ENCODE measurements at regions not wholly inside any gene's neighbourhood (a gene's known extent, or its start where the extent isn't known, plus 50 kb on each side); places are given as distances from the start of the nearest gene placed in this dataset.

DNA sequence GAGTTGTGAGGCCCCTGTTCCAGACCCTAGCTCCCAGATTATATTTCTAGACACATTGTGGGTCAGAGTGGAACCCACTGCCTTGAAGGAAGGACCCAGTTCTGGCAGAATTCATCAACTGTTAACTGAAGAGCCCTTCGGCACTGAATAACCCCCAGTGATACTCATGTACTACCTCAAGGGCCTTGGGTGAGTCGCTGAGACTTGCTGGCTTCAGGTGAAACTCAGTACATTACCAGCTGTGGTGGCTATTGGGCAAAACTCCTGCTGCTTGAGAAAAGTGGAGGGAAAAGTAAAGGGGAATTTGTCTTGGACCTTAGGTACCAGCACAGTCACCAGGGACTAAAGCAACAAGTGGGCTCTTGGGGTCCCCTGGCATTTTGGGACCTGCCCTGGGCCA, 394.9 kb upstream of the EPHA3 start:
- Histone ChIP-seq H3K36me3 (ENCODE audit: control insufficient read depth in 2 of 2, insufficient read depth in 1 of 2, low read length in 2 of 2) (no peaks in the 10 kb centered on the region), H3K27ac (ENCODE audit: extremely low read depth, low read depth, low read length) (no peak overlapping the region), H3K9me3 (ENCODE audit: control insufficient read depth, insufficient read depth, low read depth, low read length) (no peaks in the 10 kb centered on the region), H3K4me1 (ENCODE audit: control insufficient read depth, insufficient read depth, low read length) (no peaks in the 10 kb centered on the region), H3K4me3 (ENCODE audit: low read depth, low read length) (no peak overlapping the region)
- TF ChIP-seq HOXD13 (CRISPR knock-in tag; IDR thresholded peaks at IDR 0.05; ENCODE audit: borderline replicate concordance): no peak
- no peak for TF ChIP-seq ZNF221 (tag by site-specific recombination; IDR thresholded peaks at IDR 0.05; ENCODE audit: borderline replicate concordance)
- no peak for TF ChIP-seq ZFP41 (tag by site-specific recombination; IDR thresholded peaks at IDR 0.05; ENCODE audit: borderline replicate concordance)
- TF ChIP-seq ATF2 (tag by site-specific recombination; IDR thresholded peaks at IDR 0.05; ENCODE audit: low read depth): no peak
- TF ChIP-seq ZNF416 (tag by site-specific recombination; IDR thresholded peaks at IDR 0.05): no peak
- no peak for TF ChIP-seq ZFP3 (tag by site-specific recombination; IDR thresholded peaks at IDR 0.05; ENCODE audit: low read depth)
- TF ChIP-seq, protein P1, sequence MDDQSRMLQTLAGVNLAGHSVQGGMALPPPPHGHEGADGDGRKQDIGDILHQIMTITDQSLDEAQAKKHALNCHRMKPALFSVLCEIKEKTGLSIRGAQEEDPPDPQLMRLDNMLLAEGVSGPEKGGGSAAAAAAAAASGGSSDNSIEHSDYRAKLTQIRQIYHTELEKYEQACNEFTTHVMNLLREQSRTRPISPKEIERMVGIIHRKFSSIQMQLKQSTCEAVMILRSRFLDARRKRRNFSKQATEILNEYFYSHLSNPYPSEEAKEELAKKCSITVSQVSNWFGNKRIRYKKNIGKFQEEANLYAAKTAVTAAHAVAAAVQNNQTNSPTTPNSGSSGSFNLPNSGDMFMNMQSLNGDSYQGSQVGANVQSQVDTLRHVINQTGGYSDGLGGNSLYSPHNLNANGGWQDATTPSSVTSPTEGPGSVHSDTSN (CRISPR knock-in tag; IDR thresholded peaks at IDR 0.05): no peak
- no peak for TF ChIP-seq ZNF600 (tag by site-specific recombination; IDR thresholded peaks at IDR 0.05)
- no peak for TF ChIP-seq ZNF280D (tag by site-specific recombination; IDR thresholded peaks at IDR 0.05)
- no peak for TF ChIP-seq ZNF184 (tag by site-specific recombination; IDR thresholded peaks at IDR 0.05)
- no peak for TF ChIP-seq ZNF16 (tag by site-specific recombination; IDR thresholded peaks at IDR 0.05; ENCODE audit: low read depth)
- TF ChIP-seq CTCF (tag by site-specific recombination; IDR thresholded peaks at IDR 0.05): no peak
- TF ChIP-seq ZNF133 (tag by site-specific recombination; IDR thresholded peaks at IDR 0.05): no peak
- no peak for TF ChIP-seq ZNF513 (tag by site-specific recombination; IDR thresholded peaks at IDR 0.05)
- no peak for TF ChIP-seq RBAK (tag by site-specific recombination; IDR thresholded peaks at IDR 0.05)
- no peak for TF ChIP-seq ZNF398 (tag by site-specific recombination; IDR thresholded peaks at IDR 0.05)
- no peak for TF ChIP-seq ZNF624 (tag by site-specific recombination; IDR thresholded peaks at IDR 0.05)
- no peak for TF ChIP-seq TRIM28 (IDR thresholded peaks at IDR 0.05; ENCODE audit: borderline replicate concordance, low read length)
- ChIA-PET POLR2A (no interaction called here), CTCF (no interaction called here)

Measured in HEK293 (cell line).